GM19463 (cell line): ENCODE measurements at regions not wholly inside any gene's neighbourhood (a gene's known extent, or its start where the extent isn't known, plus 50 kb on each side); places are given as distances from the start of the nearest gene placed in this dataset.

Experiments
- ATAC-seq: cut with Tn5 transposase; IDR thresholded peaks from one replicate; pipeline ENCODE4 v1.9.1; 2021; ENCODE audit warnings: mild to moderate bottlenecking, moderate library complexity; ENCODE audit not compliant: unreplicated experiment

GRCh38 chr3:26345613-26346012 lies 277.0 kb upstream of the LRRC3B start:
- no peak for ATAC-seq

DNA sequence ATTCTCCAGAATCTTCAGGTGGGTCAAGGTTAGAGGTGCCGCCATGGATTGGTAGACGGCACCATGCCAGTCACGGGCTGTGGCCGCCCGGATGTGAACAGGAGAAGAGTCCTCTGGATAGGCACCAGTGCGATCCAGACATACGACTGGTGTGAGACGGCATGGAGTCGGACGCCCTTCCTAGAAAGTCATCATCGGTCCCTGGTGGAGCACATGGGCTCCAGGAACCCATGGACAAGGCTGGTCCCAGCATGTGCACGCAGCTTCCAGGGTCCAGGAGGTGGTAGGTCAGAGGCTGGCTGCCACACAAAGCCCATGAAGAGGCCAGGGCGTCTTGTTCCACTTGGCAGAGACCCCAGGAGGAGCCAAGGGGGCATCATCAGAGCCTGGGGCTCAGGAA lies 276.1 kb upstream of the LRRC3B start:
- no peak for ATAC-seq

GRCh38 chr3:26347150-26347549 lies 275.4 kb upstream of the LRRC3B start:
- no peak for ATAC-seq

DNA sequence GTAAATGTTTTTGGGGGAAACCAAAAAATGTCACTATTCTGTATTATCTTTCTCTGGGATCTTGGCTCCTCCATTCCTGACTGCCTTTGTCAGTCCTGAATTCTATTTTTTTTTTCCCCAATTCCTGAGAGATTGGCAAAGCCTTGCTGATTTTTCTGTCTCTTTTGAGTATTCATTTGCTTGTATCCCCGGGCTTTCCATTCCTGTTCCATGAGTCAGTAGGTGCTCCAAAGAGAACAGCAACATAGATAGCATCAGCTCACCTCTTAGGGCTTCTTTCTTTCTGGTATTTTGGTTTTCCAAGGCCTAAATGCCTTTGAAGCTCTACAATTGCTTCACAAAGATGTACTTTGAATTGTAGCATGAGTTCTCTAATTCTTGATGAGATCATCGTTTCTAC lies 271.7 kb upstream of the LRRC3B start:
- ATAC-seq: no peak

GRCh38 chr3:26353097-26353496 lies 269.5 kb upstream of the LRRC3B start:
- no peak for ATAC-seq

DNA sequence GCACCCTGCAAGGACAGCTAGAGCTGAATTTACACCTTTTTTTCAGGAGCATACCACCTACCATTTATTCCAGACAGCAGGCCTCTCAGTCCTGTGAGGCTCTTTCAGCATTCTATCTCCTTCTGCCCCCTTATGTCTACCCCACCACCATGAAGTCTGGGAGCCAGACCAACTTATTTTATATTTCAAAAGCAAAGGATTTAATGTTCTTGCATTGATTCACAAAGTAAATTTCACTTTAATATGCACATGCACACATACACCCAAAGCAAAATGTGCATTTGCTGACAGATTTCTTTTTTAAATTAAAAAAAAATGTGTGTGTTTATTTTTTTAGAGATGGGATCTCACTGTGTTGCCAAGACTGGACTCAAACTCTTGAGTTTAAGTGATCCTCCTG lies 264.2 kb upstream of the LRRC3B start:
- ATAC-seq: no peak

GRCh38 chr3:26365706-26366105 lies 256.9 kb upstream of the LRRC3B start:
- ATAC-seq: no peak

DNA sequence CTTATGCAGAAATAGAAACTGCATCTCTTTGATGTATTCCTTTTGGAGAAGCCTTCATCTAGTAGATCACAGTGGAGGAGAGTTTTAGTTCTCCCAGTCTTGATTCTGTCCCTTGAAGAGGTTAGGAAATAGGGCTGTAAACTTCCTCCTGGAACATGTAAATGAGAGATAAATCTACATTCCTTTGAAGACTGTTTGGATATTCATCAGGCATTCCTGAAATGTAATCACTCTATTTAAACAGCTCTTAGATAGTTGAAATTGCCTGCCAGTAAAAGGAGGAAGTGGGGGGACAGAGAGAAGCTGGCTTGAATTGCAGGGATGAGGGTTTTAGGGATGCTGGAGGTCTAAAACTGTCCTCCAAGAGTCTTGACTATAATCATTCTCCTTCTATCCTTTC lies 254.3 kb upstream of the LRRC3B start:
- ATAC-seq: no peak

GRCh38 chr3:26369133-26369532 lies 253.4 kb upstream of the LRRC3B start:
- no peak for ATAC-seq

DNA sequence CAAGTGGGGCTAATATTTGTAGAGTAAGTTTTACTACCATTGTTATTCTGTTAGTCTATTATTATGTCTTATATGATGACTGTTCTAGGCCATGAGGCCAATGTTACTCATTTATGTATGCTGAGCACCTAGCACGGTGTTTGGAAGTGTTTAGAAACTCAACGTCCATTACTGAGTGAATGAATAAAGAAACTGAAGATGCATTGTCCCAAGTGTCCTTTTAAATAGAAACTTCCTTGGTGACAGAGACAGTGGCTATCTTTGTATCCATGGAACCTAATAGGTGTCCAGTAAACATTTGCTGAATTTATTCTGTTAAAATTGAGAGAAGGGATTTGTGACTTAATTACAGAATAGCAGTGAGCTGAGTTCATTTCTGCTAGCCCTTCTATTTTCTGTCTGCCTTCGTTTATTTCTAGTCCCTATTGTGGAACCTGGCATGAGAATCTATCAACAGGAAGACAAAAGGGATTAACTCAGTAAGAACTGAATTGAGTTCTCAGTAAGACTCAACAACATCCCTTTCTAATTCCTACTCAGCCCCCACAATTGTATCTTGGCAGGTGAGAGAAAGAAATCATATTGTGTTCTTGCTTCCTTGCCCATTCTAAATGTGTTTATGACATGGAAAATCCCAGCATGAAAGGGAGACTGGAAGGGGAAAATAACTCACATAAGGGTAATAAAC lies 246.6 kb upstream of the LRRC3B start:
- no peak for ATAC-seq

GRCh38 chr3:26381411-26381810 lies 241.2 kb upstream of the LRRC3B start:
- ATAC-seq: no peak

- ATAC-seq: no peak
Observed at GRCh38 chr3:26406636-26407035, 215.9 kb upstream of the LRRC3B start.

- ATAC-seq: no peak
Observed at GRCh38 chr3:26418553-26418952, 204.0 kb upstream of the LRRC3B start.

- ATAC-seq: no peak
Observed at GRCh38 chr3:26422415-26422814, 200.2 kb upstream of the LRRC3B start.

- ATAC-seq: no peak
Observed at GRCh38 chr3:26425076-26425475, 197.5 kb upstream of the LRRC3B start.

DNA sequence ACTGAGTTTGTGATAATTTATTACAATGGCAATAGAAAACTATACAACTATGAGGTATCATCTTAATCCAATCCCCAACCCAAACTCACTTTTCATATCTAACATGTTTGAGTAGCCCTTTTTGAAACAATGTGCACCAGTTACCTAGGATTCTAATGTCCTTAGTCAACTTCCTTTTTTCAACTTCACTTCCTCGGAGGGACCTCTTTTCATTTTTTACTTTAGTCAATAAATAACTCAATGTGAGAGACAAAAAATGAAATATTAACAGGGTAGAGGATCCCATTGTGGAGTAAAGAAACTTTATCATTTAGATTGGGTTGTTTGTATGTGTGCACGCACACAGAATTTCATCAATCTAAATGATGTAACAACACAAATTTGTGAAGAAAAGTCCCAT lies 193.6 kb upstream of the LRRC3B start:
- ATAC-seq: no peak

DNA sequence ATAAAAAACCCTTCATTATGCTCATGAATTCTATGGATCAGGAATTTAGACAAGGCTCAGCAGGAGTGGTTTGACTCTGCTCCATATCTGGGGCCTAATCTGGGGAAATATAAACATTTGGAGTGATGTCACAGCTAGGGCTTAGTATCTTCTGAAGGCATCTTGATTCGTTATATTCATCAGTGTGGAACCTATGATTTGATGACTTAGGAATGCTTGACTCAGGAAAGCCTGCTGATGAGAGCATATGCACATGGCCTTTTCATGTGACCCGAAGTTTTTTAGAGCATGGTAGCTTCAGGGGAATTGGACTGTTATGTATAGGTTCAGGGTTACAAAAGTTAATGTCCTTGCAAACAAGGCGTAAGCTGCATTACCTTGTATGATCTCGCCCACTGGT lies 184.9 kb upstream of the LRRC3B start:
- ATAC-seq: no peak

- no peak for ATAC-seq
Observed at GRCh38 chr3:26438325-26438940, 184.1 kb upstream of the LRRC3B start.

DNA sequence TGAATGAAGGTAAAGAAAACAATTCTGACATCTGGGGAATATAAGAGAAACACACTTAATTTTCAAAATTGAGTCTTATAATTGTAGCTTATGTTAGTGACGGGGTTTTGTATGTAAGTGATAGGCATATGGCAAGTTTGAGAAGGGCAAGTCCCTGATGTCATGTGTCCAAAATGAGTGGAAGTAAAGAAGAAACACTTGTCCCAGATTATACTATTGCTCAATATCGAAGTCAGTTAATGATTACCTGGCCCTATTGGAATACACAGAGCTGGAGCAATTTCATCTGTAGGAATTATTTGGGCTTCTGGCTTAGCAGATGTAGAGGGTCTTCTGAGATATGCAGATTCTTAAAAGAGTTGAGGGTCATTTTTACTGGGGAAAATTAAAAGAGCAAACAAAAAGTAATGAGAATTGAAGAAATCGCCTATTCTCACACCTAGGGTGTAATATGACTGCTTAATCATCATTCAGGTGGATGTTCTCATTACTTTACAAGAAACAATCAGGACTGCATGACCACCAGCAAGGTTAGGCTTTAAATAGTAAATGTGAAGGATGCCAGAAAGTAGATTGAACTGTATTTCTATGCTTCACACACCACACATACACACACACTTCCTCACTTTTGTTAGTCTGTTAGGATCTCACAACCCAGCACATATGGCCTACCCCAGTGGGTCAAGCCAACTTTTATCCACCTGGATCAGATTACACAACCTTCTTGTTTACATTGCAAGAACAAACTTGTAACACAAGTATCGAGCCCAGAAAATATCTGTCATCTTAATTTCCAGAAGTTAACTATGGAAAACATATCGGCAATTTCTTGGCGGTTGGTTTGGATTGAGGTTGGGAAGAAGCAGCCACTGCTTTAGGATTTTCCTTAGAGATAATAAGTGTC lies 183.3 kb upstream of the LRRC3B start:
- no peak for ATAC-seq

GRCh38 chr3:26449996-26450395 lies 172.6 kb upstream of the LRRC3B start:
- no peak for ATAC-seq

GRCh38 chr3:26452363-26452762 lies 170.2 kb upstream of the LRRC3B start:
- no peak for ATAC-seq

DNA sequence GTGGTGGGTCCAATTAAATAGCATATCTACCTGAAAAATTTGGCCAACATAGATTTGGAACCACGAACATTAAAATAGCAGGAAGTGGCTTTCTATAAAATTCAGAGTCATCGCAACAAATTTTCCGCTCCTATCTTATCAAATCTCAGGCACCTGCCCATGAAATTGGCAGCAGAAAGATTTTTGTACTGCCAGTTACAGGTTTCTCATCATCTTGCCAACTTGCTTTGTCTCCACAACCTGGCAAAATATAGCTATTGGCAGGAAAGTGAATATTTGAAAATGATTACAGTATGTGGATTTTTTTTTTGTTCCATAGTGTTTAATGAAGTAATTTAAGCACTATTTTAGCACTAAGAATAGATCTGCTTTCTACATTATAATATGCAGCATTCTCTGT lies 161.6 kb upstream of the LRRC3B start:
- ATAC-seq: no peak
